Liver (tissue), 8 donors: ENCODE measurements at regions not wholly inside any gene's neighbourhood (a gene's known extent, or its start where the extent isn't known, plus 50 kb on each side); places are given as distances from the start of the nearest gene placed in this dataset.

Experiments used
- DNase-seq: peaks from one replicate; pipeline ENCODE4 v3.0.0-alpha.2; 2017; ENCODE audit warnings: low spot score
- H3K27ac ChIP-seq, 2 donors: one replicate each; pipeline ENCODE4 v1.7.0; 2013; ENCODE audit warnings: inconsistent platforms in 2 of 2, low read length in 2 of 2, control low read depth in 1 of 2, low read depth in 1 of 2, mild to moderate bottlenecking in 1 of 2
- H3K27me3 ChIP-seq, 4 donors: one replicate each; pipeline versions ENCODE4 v1.6.1 to v1.7.0; 2013; ENCODE audit warnings: low read length in 3 of 4, inconsistent platforms in 1 of 4, mild to moderate bottlenecking in 1 of 4, moderate library complexity in 1 of 4; ENCODE audit not compliant: control insufficient read depth in 4 of 4, insufficient read depth in 4 of 4
- H3K36me3 ChIP-seq, 4 donors: one replicate each; pipeline versions ENCODE4 v1.6.1 to v1.7.0; 2013; ENCODE audit warnings: low read length in 3 of 4, mild to moderate bottlenecking in 3 of 4, low read depth in 1 of 4, moderate library complexity in 1 of 4; ENCODE audit not compliant: control insufficient read depth in 4 of 4, insufficient read depth in 3 of 4
- H3K4me1 ChIP-seq, 4 donors: one replicate each; pipeline versions ENCODE4 v1.6.1 to v1.7.0; 2013; ENCODE audit warnings: low read length in 3 of 4, mild to moderate bottlenecking in 3 of 4, moderate library complexity in 1 of 4; ENCODE audit not compliant: control insufficient read depth in 4 of 4, insufficient read depth in 4 of 4
- H3K4me3 ChIP-seq, 3 donors: one replicate each; pipeline versions ENCODE4 v1.6.1 to v1.7.0; 2013; ENCODE audit warnings: low read length in 3 of 3, control low read depth in 1 of 3, low read depth in 1 of 3, mild to moderate bottlenecking in 1 of 3
- H3K9ac ChIP-seq, 2 donors: one replicate each; pipeline ENCODE4 v1.7.0; 2013; ENCODE audit warnings: low read length in 2 of 2, mild to moderate bottlenecking in 2 of 2, moderate library complexity in 2 of 2, control low read depth in 1 of 2, low read depth in 1 of 2
- H3K9me3 ChIP-seq, 4 donors: one replicate each; pipeline versions ENCODE4 v1.6.1 to v1.7.0; 2013; ENCODE audit warnings: low read length in 3 of 4; ENCODE audit not compliant: control insufficient read depth in 4 of 4
- ATF3 ChIP-seq: IDR thresholded peaks from 2 replicates; pipeline ENCODE4 v1.6.1; 2016; ENCODE audit warnings: antibody characterized with exemption
- EGR1 ChIP-seq, 2 donors: IDR thresholded peaks; 2 replicates each; pipeline ENCODE4 v1.6.1; 2016 to 2018; ENCODE audit warnings: antibody characterized with exemption in 2 of 2, low read depth in 2 of 2
- FOXA1 ChIP-seq: IDR thresholded peaks from 2 replicates; pipeline ENCODE4 v1.6.1; 2016; ENCODE audit warnings: antibody characterized with exemption
- FOXA2 ChIP-seq: IDR thresholded peaks from 2 replicates; pipeline ENCODE4 v1.6.1; 2016; ENCODE audit warnings: antibody characterized with exemption
- GABPA ChIP-seq, 2 donors: IDR thresholded peaks in 1 of 2; conservative IDR thresholded peaks in 1 of 2; 2 replicates each; pipeline ENCODE4 v1.6.1; 2016; ENCODE audit warnings: antibody characterized with exemption in 2 of 2, mild to moderate bottlenecking in 1 of 2, moderate library complexity in 1 of 2
- HNF4A ChIP-seq, 2 donors: conservative IDR thresholded peaks; 2 replicates each; pipeline ENCODE4 v1.6.1; 2016; ENCODE audit warnings: antibody characterized with exemption in 2 of 2, mild to moderate bottlenecking in 2 of 2
- HNF4G ChIP-seq: IDR thresholded peaks from 2 replicates; pipeline ENCODE4 v1.6.1; 2016; ENCODE audit warnings: antibody characterized with exemption
- JUND ChIP-seq, 2 donors: IDR thresholded peaks; 2 replicates each; pipeline ENCODE4 v1.6.1; 2016; ENCODE audit warnings: antibody characterized with exemption in 2 of 2
- MAX ChIP-seq: IDR thresholded peaks from 2 replicates; pipeline ENCODE4 v1.6.1; 2016; ENCODE audit warnings: antibody characterized with exemption
- NR2F2 ChIP-seq: IDR thresholded peaks from 2 replicates; pipeline ENCODE4 v1.6.1; 2016; ENCODE audit warnings: antibody characterized with exemption
- RAD21 ChIP-seq, 2 donors: IDR thresholded peaks; 2 replicates each; pipeline ENCODE4 v1.6.1; 2016; ENCODE audit warnings: antibody characterized with exemption in 2 of 2, mild to moderate bottlenecking in 2 of 2
- REST ChIP-seq: IDR thresholded peaks from 2 replicates; pipeline ENCODE4 v1.6.1; 2016; ENCODE audit warnings: antibody characterized with exemption, mild to moderate bottlenecking
- RXRA ChIP-seq, 2 donors: IDR thresholded peaks; 2 replicates each; pipeline ENCODE4 v1.6.1; 2017 to 2018; ENCODE audit warnings: antibody characterized with exemption in 2 of 2, mild to moderate bottlenecking in 1 of 2
- SP1 ChIP-seq: IDR thresholded peaks from 2 replicates; pipeline ENCODE4 v1.6.1; 2018; ENCODE audit warnings: antibody characterized with exemption, mild to moderate bottlenecking
- TAF1 ChIP-seq: conservative IDR thresholded peaks from 2 replicates; pipeline ENCODE4 v1.6.1; 2016; ENCODE audit warnings: antibody characterized with exemption, mild to moderate bottlenecking
- YY1 ChIP-seq: IDR thresholded peaks from 2 replicates; pipeline ENCODE4 v1.6.1; 2016; ENCODE audit warnings: antibody characterized with exemption, mild to moderate bottlenecking
- ZBTB33 ChIP-seq: IDR thresholded peaks from 2 replicates; pipeline ENCODE4 v1.6.1; 2016; ENCODE audit warnings: antibody characterized with exemption
- WGBS: extraction: QIAGEN DNeasy Blood & Tissue Kit; methylation state at CpG from one replicate; pipeline ENCODE4 v1.1.7; 2013; 5-methylcytosine and 5-hydroxymethylcytosine counted together
- TF ChIP-seq, protein P1 (sequence below): fragments of 150-350 bp; IDR thresholded peaks from 2 replicates; pipeline ENCODE4 v1.5.1; 2017; ENCODE audit warnings: improper control_type of control experiment, low read depth, low read length; ENCODE audit not compliant: missing input control
- donor health status: healthy.
- donor health status: healthy.
- donor health status: healthy.
- donor health status: healthy.
- donor health status: healthy.

DNA sequence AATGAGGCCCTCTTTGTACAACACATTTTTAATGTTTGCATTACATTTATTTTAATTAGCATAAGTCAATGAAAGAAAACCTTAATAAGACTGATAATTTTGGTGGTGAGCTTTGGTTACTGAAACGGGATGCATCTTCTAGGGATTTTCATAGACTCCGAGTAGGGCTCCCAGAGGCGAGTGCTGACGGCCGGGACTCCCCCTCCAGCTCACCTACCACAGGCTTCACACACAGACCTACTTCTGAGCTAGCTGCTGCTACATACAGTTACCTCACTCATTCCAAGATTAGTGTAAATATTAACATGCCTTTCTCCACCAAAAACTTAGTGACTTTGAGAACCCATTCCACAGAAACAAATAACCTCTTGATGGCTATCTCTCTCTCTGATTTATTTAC is 271.1 kb downstream of the GALR1 start:
- 74% methylated on average over 5 of the region's 5 CpGs for WGBS
- TF ChIP-seq REST (no peak), NR2F2 (no peak), SP1 (no peak), GABPA (IDR thresholded peaks at IDR 0.05 in 1 of 2, conservative IDR thresholded peaks at IDR 0.05 in 1 of 2) (no peak), FOXA2 (no peak), ZBTB33 (no peak), ATF3 (no peak), RXRA (IDR thresholded peaks at IDR 0.05) (no peak), RAD21 (IDR thresholded peaks at IDR 0.05) (no peak), EGR1 (IDR thresholded peaks at IDR 0.05; ENCODE audit: low read depth in 2 of 2) (no peak), FOXA1 (no peak), TAF1 (no peak), MAX (no peak), HNF4G (no peak), JUND (IDR thresholded peaks at IDR 0.05) (no peak), YY1 (no peak), HNF4A (conservative IDR thresholded peaks at IDR 0.05) (no peak)
- TF ChIP-seq, protein P1, sequence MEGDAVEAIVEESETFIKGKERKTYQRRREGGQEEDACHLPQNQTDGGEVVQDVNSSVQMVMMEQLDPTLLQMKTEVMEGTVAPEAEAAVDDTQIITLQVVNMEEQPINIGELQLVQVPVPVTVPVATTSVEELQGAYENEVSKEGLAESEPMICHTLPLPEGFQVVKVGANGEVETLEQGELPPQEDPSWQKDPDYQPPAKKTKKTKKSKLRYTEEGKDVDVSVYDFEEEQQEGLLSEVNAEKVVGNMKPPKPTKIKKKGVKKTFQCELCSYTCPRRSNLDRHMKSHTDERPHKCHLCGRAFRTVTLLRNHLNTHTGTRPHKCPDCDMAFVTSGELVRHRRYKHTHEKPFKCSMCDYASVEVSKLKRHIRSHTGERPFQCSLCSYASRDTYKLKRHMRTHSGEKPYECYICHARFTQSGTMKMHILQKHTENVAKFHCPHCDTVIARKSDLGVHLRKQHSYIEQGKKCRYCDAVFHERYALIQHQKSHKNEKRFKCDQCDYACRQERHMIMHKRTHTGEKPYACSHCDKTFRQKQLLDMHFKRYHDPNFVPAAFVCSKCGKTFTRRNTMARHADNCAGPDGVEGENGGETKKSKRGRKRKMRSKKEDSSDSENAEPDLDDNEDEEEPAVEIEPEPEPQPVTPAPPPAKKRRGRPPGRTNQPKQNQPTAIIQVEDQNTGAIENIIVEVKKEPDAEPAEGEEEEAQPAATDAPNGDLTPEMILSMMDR: no peak
- no peak overlapping the region for H3K9ac ChIP-seq

More for the DNA sequence above, 271.1 kb downstream of the GALR1 start:
- Histone ChIP-seq H3K4me1 (no peaks in the 10 kb centered on the region), H3K36me3 (no peaks in the 10 kb centered on the region), H3K9me3 (peaks cover 0 to 4% (median 0%) of the 10 kb centered on the region in 4 donors), H3K27ac (no peak overlapping the region), H3K27me3 (peaks cover 0 to 5% (median 1%) of the 10 kb centered on the region in 4 donors), H3K4me3 (no peak overlapping the region)
- no peak for DNase-seq
